NCI-H146 (cell line): ENCODE measurements at regions not wholly inside any gene's neighbourhood (a gene's known extent, or its start where the extent isn't known, plus 50 kb on each side); places are given as distances from the start of the nearest gene placed in this dataset.

Source experiments
- DNase-seq: peaks from one replicate; lab custom pipeline; 2025; lab: John Stamatoyannopoulos, UW

- DNase-seq: no peak
Observed at GRCh38 chr16:87252269-87252970, 64.8 kb downstream of the C16orf95 start.
